Skeletal muscle cell (primary cell): ENCODE measurements at regions not wholly inside any gene's neighbourhood (a gene's known extent, or its start where the extent isn't known, plus 50 kb on each side); places are given as distances from the start of the nearest gene placed in this dataset.

Source experiments
- DNase-seq: peaks from one replicate; pipeline ENCODE4 v3.0.0-alpha.2; 2010; ENCODE audit warnings: low read depth
- H3K4me3 ChIP-seq: 2 replicates; pipeline ENCODE4 v1.5.1; 2011; ENCODE audit warnings: low read depth, mild to moderate bottlenecking, control low read depth, low read length, moderate library complexity

- no peak for DNase-seq
Observed at GRCh38 chrX:69015156-69015555, 150.1 kb downstream of the PJA1 start.

GRCh38 chrX:69014200-69014599, 151.1 kb downstream of the PJA1 start:
- DNase-seq: no peak
- H3K4me3 ChIP-seq: no peak overlapping the region

More at GRCh38 chrX:69015156-69015555, 150.1 kb downstream of the PJA1 start:
- no peak overlapping the region for H3K4me3 ChIP-seq

GRCh38 chrX:69010339-69010738, 154.9 kb downstream of the PJA1 start:
- no peak for DNase-seq

GRCh38 chrX:69000877-69001276, 164.4 kb downstream of the PJA1 start:
- H3K4me3 ChIP-seq: no peak overlapping the region
- DNase-seq: no peak

More at GRCh38 chrX:69010339-69010738, 154.9 kb downstream of the PJA1 start:
- H3K4me3 ChIP-seq: no peak overlapping the region

- DNase-seq: no peak
- no peak overlapping the region for H3K4me3 ChIP-seq
Observed at GRCh38 chrX:68999931-69000330, 165.3 kb downstream of the PJA1 start.

GRCh38 chrX:68999356-68999755, 165.9 kb downstream of the PJA1 start:
- H3K4me3 ChIP-seq: no peak overlapping the region
- DNase-seq: no peak

GRCh38 chrX:68998716-68999115, 166.5 kb downstream of the PJA1 start:
- no peak for DNase-seq
- H3K4me3 ChIP-seq: no peak overlapping the region

- no peak overlapping the region for H3K4me3 ChIP-seq
- DNase-seq: no peak
Observed at GRCh38 chrX:68997911-68998310, 167.3 kb downstream of the PJA1 start.

GRCh38 chrX:68997511-68997910, 167.7 kb downstream of the PJA1 start:
- H3K4me3 ChIP-seq: no peak overlapping the region
- no peak for DNase-seq

GRCh38 chrX:68995780-68996551, 167.1 kb downstream of the EFNB1 start:
- no peak overlapping the region for H3K4me3 ChIP-seq
- DNase-seq: peak; percentile 59

GRCh38 chrX:68995386-68995779, 166.6 kb downstream of the EFNB1 start:
- no peak for DNase-seq
- no peak overlapping the region for H3K4me3 ChIP-seq

- no peak for DNase-seq
- no peak overlapping the region for H3K4me3 ChIP-seq
Observed at GRCh38 chrX:68994891-68995255, 166.1 kb downstream of the EFNB1 start.

- no peak for DNase-seq
- H3K4me3 ChIP-seq: no peak overlapping the region
Observed at GRCh38 chrX:68994135-68994890, 165.5 kb downstream of the EFNB1 start.

- no peak overlapping the region for H3K4me3 ChIP-seq
- no peak for DNase-seq
Observed at GRCh38 chrX:68992821-68993397, 164.1 kb downstream of the EFNB1 start.

- DNase-seq: no peak
- H3K4me3 ChIP-seq: no peak overlapping the region
Observed at GRCh38 chrX:68991691-68992345, 163.0 kb downstream of the EFNB1 start.

GRCh38 chrX:68990948-68991347, 162.1 kb downstream of the EFNB1 start:
- DNase-seq: no peak
- H3K4me3 ChIP-seq: no peak overlapping the region

GRCh38 chrX:68989865-68990606, 161.2 kb downstream of the EFNB1 start:
- DNase-seq: peak; percentile 49

GRCh38 chrX:68989456-68989855, 160.6 kb downstream of the EFNB1 start:
- no peak overlapping the region for H3K4me3 ChIP-seq
- DNase-seq: no peak

More at GRCh38 chrX:68989865-68990606, 161.2 kb downstream of the EFNB1 start:
- no peak overlapping the region for H3K4me3 ChIP-seq

GRCh38 chrX:68988865-68989264, 160.0 kb downstream of the EFNB1 start:
- no peak overlapping the region for H3K4me3 ChIP-seq
- no peak for DNase-seq
